Colonic mucosa (tissue), 4 donors: ENCODE measurements at regions not wholly inside any gene's neighbourhood (a gene's known extent, or its start where the extent isn't known, plus 50 kb on each side); places are given as distances from the start of the nearest gene placed in this dataset.

Source experiments
- DNase-seq: peaks from one replicate; pipeline ENCODE4 v3.0.0-alpha.2; 2020
- H3K27ac ChIP-seq: fragments of 200-600 bp; one replicate; pipeline ENCODE4 v1.8.0; 2021
- H3K27me3 ChIP-seq: fragments of 200-600 bp; one replicate; pipeline ENCODE4 v1.8.0; 2021
- H3K36me3 ChIP-seq: fragments of 200-600 bp; one replicate; pipeline ENCODE4 v1.8.0; 2021
- H3K4me1 ChIP-seq: fragments of 200-600 bp; one replicate; pipeline ENCODE4 v1.8.0; 2021; ENCODE audit warnings: mild to moderate bottlenecking
- H3K4me3 ChIP-seq: fragments of 200-600 bp; one replicate; pipeline ENCODE4 v1.8.0; 2021
- H3K9ac ChIP-seq, 2 donors: one replicate each; pipeline ENCODE4 v1.7.0; 2013; ENCODE audit warnings: control low read depth in 2 of 2, low read depth in 2 of 2, low read length in 2 of 2
- H3K9me3 ChIP-seq: fragments of 200-600 bp; one replicate; pipeline ENCODE4 v1.8.0; 2021
- CTCF ChIP-seq: fragments of 200-600 bp; IDR thresholded peaks from one replicate; pipeline ENCODE4 v1.8.0; 2022; ENCODE audit warnings: antibody characterized with exemption, mild to moderate bottlenecking
- intact Hi-C: fragments of 100-400 bp; cut with DNase I; formaldehyde crosslinking; loops from one replicate; pipeline ENCODE4 v1.14.1; 2022
- donor health status: healthy.
- donor health status: DM: no; HTN: no; CAD: no.
- donor health status: DM: no; HTN: no; CAD: no.

GRCh38 chr6:133837801-133838349, 51.0 kb upstream of the TCF21 start:
- Histone ChIP-seq H3K9ac (no peak overlapping the region), H3K27me3 (no peaks in the 10 kb centered on the region), H3K27ac (no peak overlapping the region), H3K36me3 (no peaks in the 10 kb centered on the region), H3K4me3 (peak overlapping the region; percentile 38), H3K9me3 (no peaks in the 10 kb centered on the region), H3K4me1 (no peaks in the 10 kb centered on the region)
- peak; percentile 73 for TF ChIP-seq CTCF
- intact Hi-C loops: loop anchor here (5.0 kb wide), 2 partner anchors 79 to 259 kb away; no protein-coding TSS in a partner anchor
- peak; percentile 75 for DNase-seq
